ENCODE measurements at regions not wholly inside any gene's neighbourhood (a gene's known extent, or its start where the extent isn't known, plus 50 kb on each side); places are given as distances from the start of the nearest gene placed in this dataset.

DNA sequence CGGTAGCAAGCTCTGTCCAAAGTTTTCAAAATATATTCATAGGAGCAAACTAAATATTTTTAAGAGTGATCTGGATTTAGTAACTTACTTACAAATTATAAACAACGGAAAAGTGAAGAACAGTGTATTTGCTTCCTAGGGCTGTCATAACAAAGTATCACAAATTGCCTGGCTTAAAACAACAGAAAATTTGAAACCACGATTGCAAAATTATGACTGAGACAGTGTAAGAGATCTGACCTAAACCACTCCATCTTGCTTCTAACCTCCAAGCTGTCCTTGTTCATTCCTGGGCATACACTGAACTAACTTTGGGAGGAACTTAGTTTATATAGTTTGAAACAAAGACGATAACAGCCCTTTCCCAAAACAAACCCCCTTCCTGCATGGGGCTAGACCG is 202.0 kb upstream of the CDH6 start:
- TF ChIP-seq, protein P1, sequence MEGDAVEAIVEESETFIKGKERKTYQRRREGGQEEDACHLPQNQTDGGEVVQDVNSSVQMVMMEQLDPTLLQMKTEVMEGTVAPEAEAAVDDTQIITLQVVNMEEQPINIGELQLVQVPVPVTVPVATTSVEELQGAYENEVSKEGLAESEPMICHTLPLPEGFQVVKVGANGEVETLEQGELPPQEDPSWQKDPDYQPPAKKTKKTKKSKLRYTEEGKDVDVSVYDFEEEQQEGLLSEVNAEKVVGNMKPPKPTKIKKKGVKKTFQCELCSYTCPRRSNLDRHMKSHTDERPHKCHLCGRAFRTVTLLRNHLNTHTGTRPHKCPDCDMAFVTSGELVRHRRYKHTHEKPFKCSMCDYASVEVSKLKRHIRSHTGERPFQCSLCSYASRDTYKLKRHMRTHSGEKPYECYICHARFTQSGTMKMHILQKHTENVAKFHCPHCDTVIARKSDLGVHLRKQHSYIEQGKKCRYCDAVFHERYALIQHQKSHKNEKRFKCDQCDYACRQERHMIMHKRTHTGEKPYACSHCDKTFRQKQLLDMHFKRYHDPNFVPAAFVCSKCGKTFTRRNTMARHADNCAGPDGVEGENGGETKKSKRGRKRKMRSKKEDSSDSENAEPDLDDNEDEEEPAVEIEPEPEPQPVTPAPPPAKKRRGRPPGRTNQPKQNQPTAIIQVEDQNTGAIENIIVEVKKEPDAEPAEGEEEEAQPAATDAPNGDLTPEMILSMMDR (IDR thresholded peaks at IDR 0.05; ENCODE audit: insufficient read depth, low read length) = no peak
- no peak for DNase-seq (ENCODE audit: low read depth)
- no peak overlapping the region for H3K4me3 ChIP-seq (ENCODE audit: low read depth, low read length)

DNA sequence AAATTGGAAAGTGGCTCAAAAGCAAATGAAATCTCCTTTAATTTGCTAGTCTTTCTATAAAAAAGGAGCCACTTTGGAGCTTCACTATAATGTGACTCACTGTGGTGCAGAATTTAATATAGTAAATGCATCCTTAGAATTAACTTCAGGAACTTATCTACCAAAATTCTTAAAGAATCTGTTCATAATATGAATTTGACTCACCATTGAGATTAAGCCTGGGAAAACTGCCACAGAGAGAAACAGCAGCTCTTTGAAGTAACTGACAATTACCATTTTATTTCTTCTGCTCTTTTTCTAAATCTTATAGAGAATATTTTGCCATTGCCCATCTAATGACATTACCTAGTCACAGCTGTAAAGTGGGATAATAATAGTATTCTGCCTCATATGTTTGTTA is 211.9 kb upstream of the CDH6 start:
- TF ChIP-seq, protein P1 (IDR thresholded peaks at IDR 0.05; ENCODE audit: insufficient read depth, low read length) = no peak
- H3K4me3 ChIP-seq (ENCODE audit: low read depth, low read length) = no peak overlapping the region
- peak; percentile 83 for DNase-seq (ENCODE audit: low read depth)

DNA sequence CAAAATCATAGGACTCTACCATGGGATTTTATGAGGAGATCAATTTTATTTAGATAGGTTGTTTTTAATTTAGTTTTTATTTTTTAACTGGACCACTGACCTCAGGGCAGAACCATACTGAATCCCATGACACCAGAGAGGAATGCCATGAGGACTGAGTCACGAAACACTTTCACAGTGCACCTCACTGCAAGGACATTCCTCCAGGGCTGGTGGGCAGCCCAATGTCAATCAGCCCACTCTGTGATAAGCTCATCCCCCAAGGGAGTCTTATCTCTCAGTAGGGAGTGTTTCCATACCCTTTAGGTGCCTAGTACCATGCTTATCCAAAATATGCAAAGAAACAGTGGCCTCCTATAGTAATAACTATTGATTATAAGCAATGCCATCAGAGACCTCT is 224.5 kb upstream of the CDH6 start:
- DNase-seq (ENCODE audit: low read depth) = peak; percentile 44
- H3K4me3 ChIP-seq (ENCODE audit: low read depth, low read length) = no peak overlapping the region
- TF ChIP-seq, protein P1 (IDR thresholded peaks at IDR 0.05; ENCODE audit: insufficient read depth, low read length) = no peak

DNA sequence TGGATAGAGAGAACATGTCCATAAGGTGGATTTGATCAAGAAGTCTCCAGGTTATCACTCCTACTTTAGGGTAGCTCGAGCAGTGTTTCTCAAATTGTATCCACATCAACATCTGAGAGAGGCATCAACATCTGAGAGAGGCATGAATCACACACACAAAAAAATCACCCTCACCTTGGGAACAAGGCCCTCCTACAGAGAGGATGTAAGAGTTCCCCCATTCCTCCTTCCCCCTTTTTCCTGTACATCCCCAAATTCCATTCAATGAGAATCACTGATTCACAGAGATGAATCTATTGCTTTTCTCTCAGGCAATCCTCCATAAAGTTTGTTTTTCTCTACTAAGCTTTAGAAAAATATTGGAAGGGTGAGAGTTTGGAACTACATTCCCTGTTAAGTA is 233.4 kb upstream of the CDH6 start:
- TF ChIP-seq, protein P1 (IDR thresholded peaks at IDR 0.05; ENCODE audit: insufficient read depth, low read length) = no peak
- no peak overlapping the region for H3K4me3 ChIP-seq (ENCODE audit: low read depth, low read length)
- no peak for DNase-seq (ENCODE audit: low read depth)

DNA sequence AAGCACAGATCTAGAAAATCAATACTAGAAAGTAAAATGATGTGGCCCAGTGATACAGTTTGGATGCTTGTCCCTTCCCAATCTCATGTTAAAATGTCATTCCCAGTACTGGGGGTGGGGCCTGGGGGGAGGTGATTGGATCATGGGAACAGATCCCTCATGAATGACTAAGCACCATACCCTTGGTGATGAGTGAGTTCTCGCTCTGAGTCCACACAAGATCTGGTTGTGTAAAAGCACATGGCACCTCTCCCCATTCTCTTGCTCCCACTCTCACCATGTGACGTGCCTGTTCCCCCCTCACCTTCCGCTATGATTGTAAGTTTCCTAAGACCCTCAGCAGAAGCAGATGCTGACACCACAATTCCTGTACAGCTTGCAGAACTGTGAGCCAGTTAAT is 234.2 kb upstream of the CDH6 start:
- H3K4me3 ChIP-seq (ENCODE audit: low read depth, low read length) = no peak overlapping the region
- DNase-seq (ENCODE audit: low read depth) = no peak
- TF ChIP-seq, protein P1 (IDR thresholded peaks at IDR 0.05; ENCODE audit: insufficient read depth, low read length) = no peak

DNA sequence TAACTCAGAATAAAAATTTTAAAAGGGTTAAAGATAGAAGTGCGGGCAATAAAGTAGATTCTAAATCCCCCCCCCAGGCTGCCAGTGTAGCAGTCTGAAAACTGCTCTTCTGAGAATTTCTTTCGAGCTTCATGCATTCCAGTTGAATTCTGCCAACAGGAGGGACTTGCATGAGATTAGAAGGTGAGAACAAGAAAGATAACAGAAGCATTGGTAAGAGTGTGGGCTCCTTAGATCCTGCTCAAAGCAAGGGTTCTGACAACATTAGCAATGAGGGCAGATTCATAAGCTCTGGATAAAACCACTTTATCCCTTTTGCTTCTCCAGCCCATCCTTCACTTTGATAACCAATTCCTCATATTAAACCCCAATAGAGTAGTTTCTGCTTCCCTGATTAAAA is 235.9 kb upstream of the CDH6 start:
- DNase-seq (ENCODE audit: low read depth) = no peak
- no peak overlapping the region for H3K4me3 ChIP-seq (ENCODE audit: low read depth, low read length)
- TF ChIP-seq, protein P1 (IDR thresholded peaks at IDR 0.05; ENCODE audit: insufficient read depth, low read length) = no peak

DNA sequence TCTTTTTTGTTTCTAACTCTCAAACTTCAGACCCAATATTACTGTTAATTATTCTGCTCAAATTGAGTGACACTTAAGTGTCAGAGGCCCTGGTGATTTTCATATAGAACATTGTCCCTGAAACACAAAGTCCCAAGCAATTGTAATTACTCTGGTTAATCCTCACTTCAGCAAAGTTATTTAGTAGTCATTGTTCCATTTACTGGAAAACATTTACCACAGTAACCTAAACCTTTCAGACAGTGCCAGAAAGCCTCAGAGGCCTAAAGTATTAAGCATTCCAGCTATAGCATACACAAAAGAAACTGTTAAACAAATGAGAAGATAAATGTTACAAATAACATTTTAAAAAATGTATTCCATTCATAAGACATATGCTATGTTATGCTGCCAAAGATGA is 237.2 kb upstream of the CDH6 start:
- H3K4me3 ChIP-seq (ENCODE audit: low read depth, low read length) = no peak overlapping the region
- TF ChIP-seq, protein P1 (IDR thresholded peaks at IDR 0.05; ENCODE audit: insufficient read depth, low read length) = no peak
- DNase-seq (ENCODE audit: low read depth) = no peak
